ENCODE measurements at regions not wholly inside any gene's neighbourhood (a gene's known extent, or its start where the extent isn't known, plus 50 kb on each side); places are given as distances from the start of the nearest gene placed in this dataset.

DNA sequence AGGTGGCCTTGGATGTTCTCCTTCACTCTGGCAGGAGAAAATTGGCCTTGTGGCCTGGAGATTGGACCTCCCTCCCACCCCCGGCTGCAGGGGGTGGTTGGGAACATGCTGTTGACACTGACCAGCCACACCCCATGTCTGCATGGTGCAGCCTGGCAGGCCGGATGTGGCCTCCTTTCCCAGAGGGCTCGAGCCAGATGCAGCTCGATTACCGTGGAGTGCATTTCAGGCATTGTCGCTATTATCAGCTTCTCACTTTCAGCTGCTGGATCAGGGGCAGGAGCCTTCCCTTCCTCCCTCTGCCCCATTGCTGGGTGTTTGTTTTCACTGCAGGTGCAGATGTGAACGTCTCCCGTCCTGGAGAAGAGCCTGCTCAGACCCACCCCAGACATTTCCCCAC is 211.0 kb upstream of the SIX2 start:
- TF ChIP-seq POLR2A (IDR thresholded peaks at IDR 0.05) (no peak), EP300 (IDR thresholded peaks at IDR 0.05) (no peak)
- TF ChIP-seq, protein P1, sequence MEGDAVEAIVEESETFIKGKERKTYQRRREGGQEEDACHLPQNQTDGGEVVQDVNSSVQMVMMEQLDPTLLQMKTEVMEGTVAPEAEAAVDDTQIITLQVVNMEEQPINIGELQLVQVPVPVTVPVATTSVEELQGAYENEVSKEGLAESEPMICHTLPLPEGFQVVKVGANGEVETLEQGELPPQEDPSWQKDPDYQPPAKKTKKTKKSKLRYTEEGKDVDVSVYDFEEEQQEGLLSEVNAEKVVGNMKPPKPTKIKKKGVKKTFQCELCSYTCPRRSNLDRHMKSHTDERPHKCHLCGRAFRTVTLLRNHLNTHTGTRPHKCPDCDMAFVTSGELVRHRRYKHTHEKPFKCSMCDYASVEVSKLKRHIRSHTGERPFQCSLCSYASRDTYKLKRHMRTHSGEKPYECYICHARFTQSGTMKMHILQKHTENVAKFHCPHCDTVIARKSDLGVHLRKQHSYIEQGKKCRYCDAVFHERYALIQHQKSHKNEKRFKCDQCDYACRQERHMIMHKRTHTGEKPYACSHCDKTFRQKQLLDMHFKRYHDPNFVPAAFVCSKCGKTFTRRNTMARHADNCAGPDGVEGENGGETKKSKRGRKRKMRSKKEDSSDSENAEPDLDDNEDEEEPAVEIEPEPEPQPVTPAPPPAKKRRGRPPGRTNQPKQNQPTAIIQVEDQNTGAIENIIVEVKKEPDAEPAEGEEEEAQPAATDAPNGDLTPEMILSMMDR (IDR thresholded peaks at IDR 0.05): no peak

Measured in tibial nerve (tissue), 4 donors.